HL-60 (cell line): ENCODE measurements at regions not wholly inside any gene's neighbourhood (a gene's known extent, or its start where the extent isn't known, plus 50 kb on each side); places are given as distances from the start of the nearest gene placed in this dataset.

Experiments
- GABPA ChIP-seq: IDR thresholded peaks from 2 replicates; pipeline ENCODE4 v1.6.1; 2012; ENCODE audit warnings: low read depth
- POLR2AphosphoS5 ChIP-seq: IDR thresholded peaks from 2 replicates; pipeline ENCODE4 v1.6.1; 2012; ENCODE audit warnings: low read depth
- SPI1 ChIP-seq: IDR thresholded peaks from 2 replicates; pipeline ENCODE4 v1.6.1; 2012; ENCODE audit warnings: low read depth, mild to moderate bottlenecking, borderline replicate concordance
- TF ChIP-seq, protein P1 (sequence below): IDR thresholded peaks from 2 replicates; pipeline ENCODE4 v1.6.1; 2012; ENCODE audit warnings: low read depth; ENCODE audit not compliant: insufficient replicate concordance
- TF ChIP-seq, protein P2 (sequence below): IDR thresholded peaks from one replicate; pipeline ENCODE4 v1.5.1; 2011; ENCODE audit warnings: low read length, control low read depth, inconsistent platforms; ENCODE audit not compliant: insufficient read depth

DNA sequence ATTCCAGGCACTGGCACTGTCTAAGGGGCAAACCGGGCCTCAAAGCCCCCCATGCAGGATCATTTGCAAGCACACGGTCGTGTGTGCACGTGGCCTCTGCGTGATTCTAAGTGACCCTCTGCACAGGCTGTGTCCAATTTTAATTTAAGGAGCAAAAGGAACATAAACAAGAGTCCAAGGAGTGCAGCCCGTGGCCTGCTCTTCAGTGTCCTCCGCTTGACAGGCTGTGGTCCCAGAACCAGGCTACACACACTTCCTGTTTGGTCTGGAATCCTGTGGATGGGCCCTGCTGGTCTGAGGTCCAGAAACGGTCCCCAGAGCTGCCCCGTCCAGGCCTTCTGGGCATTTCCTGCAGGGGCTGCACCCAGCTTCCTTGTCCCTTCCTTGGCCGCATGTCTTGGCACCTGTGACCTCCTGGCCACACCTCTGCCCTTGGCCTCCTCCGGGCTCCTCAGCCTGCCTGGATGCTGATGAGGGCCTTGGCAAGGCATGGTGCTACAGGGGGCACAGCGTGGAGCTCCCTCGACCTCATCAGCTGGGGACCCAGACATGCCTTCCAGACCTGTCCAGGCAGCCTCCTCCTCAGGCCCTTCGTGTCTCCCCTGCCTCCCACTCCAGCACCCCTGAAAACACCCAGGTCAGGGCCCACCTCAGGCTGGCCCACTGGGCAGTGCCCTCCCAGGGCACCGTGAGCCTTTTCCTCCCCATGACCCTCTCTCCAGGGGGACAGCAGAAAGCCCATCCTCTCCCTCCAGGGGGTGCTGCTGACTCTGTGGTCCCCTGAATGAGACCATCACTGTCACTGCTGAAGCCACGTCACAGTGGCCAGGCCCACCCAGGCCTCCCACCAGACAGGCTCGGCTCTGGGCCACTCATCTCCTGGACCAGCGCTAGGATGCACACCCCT, 136.4 kb upstream of the GPC1 start:
- TF ChIP-seq, protein P1, sequence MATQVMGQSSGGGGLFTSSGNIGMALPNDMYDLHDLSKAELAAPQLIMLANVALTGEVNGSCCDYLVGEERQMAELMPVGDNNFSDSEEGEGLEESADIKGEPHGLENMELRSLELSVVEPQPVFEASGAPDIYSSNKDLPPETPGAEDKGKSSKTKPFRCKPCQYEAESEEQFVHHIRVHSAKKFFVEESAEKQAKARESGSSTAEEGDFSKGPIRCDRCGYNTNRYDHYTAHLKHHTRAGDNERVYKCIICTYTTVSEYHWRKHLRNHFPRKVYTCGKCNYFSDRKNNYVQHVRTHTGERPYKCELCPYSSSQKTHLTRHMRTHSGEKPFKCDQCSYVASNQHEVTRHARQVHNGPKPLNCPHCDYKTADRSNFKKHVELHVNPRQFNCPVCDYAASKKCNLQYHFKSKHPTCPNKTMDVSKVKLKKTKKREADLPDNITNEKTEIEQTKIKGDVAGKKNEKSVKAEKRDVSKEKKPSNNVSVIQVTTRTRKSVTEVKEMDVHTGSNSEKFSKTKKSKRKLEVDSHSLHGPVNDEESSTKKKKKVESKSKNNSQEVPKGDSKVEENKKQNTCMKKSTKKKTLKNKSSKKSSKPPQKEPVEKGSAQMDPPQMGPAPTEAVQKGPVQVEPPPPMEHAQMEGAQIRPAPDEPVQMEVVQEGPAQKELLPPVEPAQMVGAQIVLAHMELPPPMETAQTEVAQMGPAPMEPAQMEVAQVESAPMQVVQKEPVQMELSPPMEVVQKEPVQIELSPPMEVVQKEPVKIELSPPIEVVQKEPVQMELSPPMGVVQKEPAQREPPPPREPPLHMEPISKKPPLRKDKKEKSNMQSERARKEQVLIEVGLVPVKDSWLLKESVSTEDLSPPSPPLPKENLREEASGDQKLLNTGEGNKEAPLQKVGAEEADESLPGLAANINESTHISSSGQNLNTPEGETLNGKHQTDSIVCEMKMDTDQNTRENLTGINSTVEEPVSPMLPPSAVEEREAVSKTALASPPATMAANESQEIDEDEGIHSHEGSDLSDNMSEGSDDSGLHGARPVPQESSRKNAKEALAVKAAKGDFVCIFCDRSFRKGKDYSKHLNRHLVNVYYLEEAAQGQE, result no peak
- TF ChIP-seq POLR2AphosphoS5 (no peak), GABPA (no peak), SPI1 (no peak)
- TF ChIP-seq, protein P2, sequence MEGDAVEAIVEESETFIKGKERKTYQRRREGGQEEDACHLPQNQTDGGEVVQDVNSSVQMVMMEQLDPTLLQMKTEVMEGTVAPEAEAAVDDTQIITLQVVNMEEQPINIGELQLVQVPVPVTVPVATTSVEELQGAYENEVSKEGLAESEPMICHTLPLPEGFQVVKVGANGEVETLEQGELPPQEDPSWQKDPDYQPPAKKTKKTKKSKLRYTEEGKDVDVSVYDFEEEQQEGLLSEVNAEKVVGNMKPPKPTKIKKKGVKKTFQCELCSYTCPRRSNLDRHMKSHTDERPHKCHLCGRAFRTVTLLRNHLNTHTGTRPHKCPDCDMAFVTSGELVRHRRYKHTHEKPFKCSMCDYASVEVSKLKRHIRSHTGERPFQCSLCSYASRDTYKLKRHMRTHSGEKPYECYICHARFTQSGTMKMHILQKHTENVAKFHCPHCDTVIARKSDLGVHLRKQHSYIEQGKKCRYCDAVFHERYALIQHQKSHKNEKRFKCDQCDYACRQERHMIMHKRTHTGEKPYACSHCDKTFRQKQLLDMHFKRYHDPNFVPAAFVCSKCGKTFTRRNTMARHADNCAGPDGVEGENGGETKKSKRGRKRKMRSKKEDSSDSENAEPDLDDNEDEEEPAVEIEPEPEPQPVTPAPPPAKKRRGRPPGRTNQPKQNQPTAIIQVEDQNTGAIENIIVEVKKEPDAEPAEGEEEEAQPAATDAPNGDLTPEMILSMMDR, result no peak
